Heart right ventricle (tissue), 16 donors: ENCODE measurements at regions not wholly inside any gene's neighbourhood (a gene's known extent, or its start where the extent isn't known, plus 50 kb on each side); places are given as distances from the start of the nearest gene placed in this dataset.
"Not testable (repeated sequence)": the region's sequence is repeated elsewhere in the genome, so short reads cannot be mapped to it uniquely, and the experiment has no call there.

Experiments
- ATAC-seq, 8 donors: fragments of 200-7000 bp; cut with Tn5 transposase; one replicate each; pipeline ENCODE4 v1.9.1; 2020; ENCODE audit warnings: mild to moderate bottlenecking in 8 of 8, moderate library complexity in 8 of 8, moderate number of reproducible peaks in 1 of 8
- DNase-seq, 2 donors: peaks; one replicate each; pipeline ENCODE4 v3.0.0-alpha.2; 2020
- H3K27ac ChIP-seq, 10 donors: fragments of 200-600 bp; sonication (generic) in 2 of 10; one replicate each; pipeline versions ENCODE4 v1.5.0 to v1.8.0; 2020 to 2022; ENCODE audit warnings: mild to moderate bottlenecking in 3 of 10
- H3K27me3 ChIP-seq, 7 donors: fragments of 200-600 bp; one replicate each; pipeline ENCODE4 v1.8.0; 2021 to 2022; ENCODE audit warnings: mild to moderate bottlenecking in 2 of 7
- H3K36me3 ChIP-seq, 9 donors: fragments of 200-600 bp; sonication (generic) in 1 of 9; one replicate each; pipeline versions ENCODE4 v1.5.0 to v1.8.0; 2020 to 2022; ENCODE audit warnings: mild to moderate bottlenecking in 2 of 9
- H3K4me1 ChIP-seq, 9 donors: fragments of 200-600 bp; sonication (generic) in 1 of 9; one replicate each; pipeline versions ENCODE4 v1.5.0 to v1.8.0; 2020 to 2022; ENCODE audit warnings: mild to moderate bottlenecking in 4 of 9
- H3K4me3 ChIP-seq, 10 donors: fragments of 200-600 bp; sonication (generic) in 2 of 10; one replicate each; pipeline versions ENCODE4 v1.5.0 to v1.8.0; 2020 to 2022; ENCODE audit warnings: mild to moderate bottlenecking in 7 of 10, moderate library complexity in 2 of 10
- H3K9me3 ChIP-seq, 11 donors: fragments of 200-600 bp in 10 of 11; sonication (generic) in 2 of 11; one replicate each; pipeline versions ENCODE4 v1.5.0 to v1.8.0; 2013 to 2022; ENCODE audit warnings: mild to moderate bottlenecking in 2 of 11, control low read depth in 1 of 11, moderate library complexity in 1 of 11
- CTCF ChIP-seq, 9 donors: fragments of 200-600 bp; sonication (generic) in 2 of 9; IDR thresholded peaks; one replicate each; pipeline versions ENCODE4 v1.5.0 to v1.8.0; 2021 to 2022; ENCODE audit warnings: antibody characterized with exemption in 9 of 9, mild to moderate bottlenecking in 5 of 9, moderate library complexity in 1 of 9
- WGBS, 2 donors: extraction: QIAGEN DNeasy Blood & Tissue Kit; methylation state at CpG; one replicate each; pipeline ENCODE4 v1.1.7; 2013; ENCODE audit warnings: inconsistent platforms in 1 of 2; 5-methylcytosine and 5-hydroxymethylcytosine counted together
- intact Hi-C, 10 donors: fragments of 100-400 bp; cut with DNase I; formaldehyde crosslinking; loops; one replicate each; pipeline versions ENCODE4 v1.11.1 to v1.14.2; 2022
- donor health status: Arrhythmogenic right ventricular cardiomyopathy.
- donor health status: ischemic (EF 13 %, LVEDD 7.1; RV severe dilation, severe dysfunction).
- donor health status: healthy with polysubstance abuse.
- donor health status: DM: no; HTN: yes; CAD: no.
- donor health status: DM: no; HTN: no; CAD: no.
- donor health status: ischemic (EF 25% LVEDD 6.9; RV normal size, moderate dysfunction).
- donor health status: ischemic (EF 25% LVEDD 5.7; RV mildly dilated, moderate dysfunction).
- donor health status: healthy.
- donor health status: DM: yes; HTN: yes; CAD: no.
- donor health status: Ischemic cardiomyopathy.
- donor health status: ischemic (EF 35%, LVEDD 5.7; RV mildly dilated, moderate dysfunction).
- donor health status: nonischemic (EF 11% LVEDD 7.7; RV severe dilation, severe dysfunction).
- donor health status: DM: yes; HTN: yes; CAD: no.
- donor health status: PGD.
- donor health status: ischemic (EF 29% LVEDD 5.4; RV normal size, mild dysfunction).
- donor health status: nonischemic (EF 23%, LVEDD 6.1; RV moderate dilation, normal function).

DNA sequence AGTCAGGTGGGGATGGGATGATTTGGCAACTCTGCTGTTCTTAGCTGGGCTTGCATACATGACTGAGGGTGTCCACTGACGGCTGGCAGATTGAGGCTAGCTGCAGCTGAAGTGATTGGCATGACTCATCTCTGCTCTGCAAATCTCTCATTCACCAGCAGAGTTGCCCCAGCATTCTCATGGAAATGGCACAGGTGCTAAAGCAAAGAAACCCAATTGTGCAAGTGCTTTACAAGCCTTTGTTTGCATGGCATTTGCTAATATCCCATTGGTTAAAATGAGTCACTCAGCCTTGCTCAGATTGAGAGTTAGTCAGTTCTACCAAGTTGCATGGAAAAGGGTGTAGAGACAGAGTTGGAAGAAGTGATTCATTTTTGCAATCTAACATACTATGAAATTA lies 389.7 kb upstream of the FAR2 start:
- Histone ChIP-seq H3K27me3 (no peaks in the 10 kb centered on the region), H3K4me1 (no peaks in the 10 kb centered on the region), H3K36me3 (no peaks in the 10 kb centered on the region), H3K27ac (no peak overlapping the region), H3K4me3 (no peak overlapping the region), H3K9me3 (peaks cover 0 to 27% (median 0%) of the 10 kb centered on the region in 11 donors)
- ATAC-seq (no peak), DNase-seq (no peak)
- TF ChIP-seq CTCF (IDR thresholded peaks at IDR 0.05), result no peak
- intact Hi-C loops, result loop anchor here in 1 of 10 donors (10.0 kb wide), 1 partner anchor 105 kb away; no protein-coding TSS in a partner anchor
- 67 to 78% methylated on average over 1 of the region's 1 CpG for WGBS, 2 donors

- H3K4me3 ChIP-seq, H3K27ac ChIP-seq, H3K4me1 ChIP-seq, H3K36me3 ChIP-seq, intact Hi-C loops, DNase-seq, ATAC-seq, H3K27me3 ChIP-seq: not testable (repeated sequence)
- peaks cover 0 to 18% (median 0%) of the 10 kb centered on the region in 11 donors for H3K9me3 ChIP-seq
- WGBS, 2 donors, result 90 to 94% methylated on average over 31 to 33 of the region's 33 CpGs
These were observed 388.8 kb upstream of the FAR2 start for GRCh38 chr12:28760040-28760903.

GRCh38 chr12:28761897-28762296 lies 387.2 kb upstream of the FAR2 start:
- DNase-seq, H3K27me3 ChIP-seq, ATAC-seq, H3K4me1 ChIP-seq, H3K36me3 ChIP-seq, H3K4me3 ChIP-seq, H3K9me3 ChIP-seq, intact Hi-C loops, H3K27ac ChIP-seq: not testable (repeated sequence)
- WGBS, 2 donors, result 87 to 93% methylated on average over 5 of the region's 5 CpGs

- no peak for TF ChIP-seq CTCF (IDR thresholded peaks at IDR 0.05)
- H3K27me3 ChIP-seq, result no peaks in the 10 kb centered on the region
- no peak overlapping the region for H3K27ac ChIP-seq
- ATAC-seq (no peak), DNase-seq (no peak)
- H3K4me1 ChIP-seq, result peaks cover 0 to 33% (median 7%) of the 10 kb centered on the region in 9 donors
- no peak overlapping the region for H3K4me3 ChIP-seq
- no peaks in the 10 kb centered on the region for H3K36me3 ChIP-seq
- H3K9me3 ChIP-seq, result peaks cover 0 to 3% (median 0%) of the 10 kb centered on the region in 11 donors
- intact Hi-C loops, result no loop called here
- WGBS, 2 donors, result 96 to 97% methylated on average over 1 of the region's 1 CpG
These were observed 382.7 kb upstream of the FAR2 start for GRCh38 chr12:28766398-28766797.

GRCh38 chr12:28767836-28768348 lies 381.2 kb upstream of the FAR2 start:
- TF ChIP-seq CTCF (IDR thresholded peaks at IDR 0.05), result no peak
- peak in 4 of 8 donors; percentile 16 to 32 (median 28) for ATAC-seq
- intact Hi-C loops, result no loop called here
- no peaks in the 10 kb centered on the region for H3K27me3 ChIP-seq
- peak overlapping the region in 5 of 10 donors; percentile 13 to 71 (median 30) for H3K27ac ChIP-seq
- H3K36me3 ChIP-seq, result no peaks in the 10 kb centered on the region
- 35 to 37% methylated on average over 1 of the region's 1 CpG for WGBS, 2 donors
- H3K4me1 ChIP-seq, result peaks cover 0 to 34% (median 7%) of the 10 kb centered on the region in 9 donors
- H3K9me3 ChIP-seq, result no peaks in the 10 kb centered on the region
- no peak for DNase-seq
- no peak overlapping the region for H3K4me3 ChIP-seq
